WERI-Rb-1 (cell line): ENCODE measurements at regions not wholly inside any gene's neighbourhood (a gene's known extent, or its start where the extent isn't known, plus 50 kb on each side); places are given as distances from the start of the nearest gene placed in this dataset.

Experiments used
- DNase-seq: peaks from one replicate; pipeline ENCODE4 v3.0.0-alpha.2; 2020
- H3K27ac ChIP-seq: fragments of 250-450 bp; sonication (Bioruptor Pico); 2 replicates; pipeline ENCODE4 v1.5.1; 2020; ENCODE audit warnings: mild to moderate bottlenecking, moderate library complexity
- H3K27me3 ChIP-seq: fragments of 250-450 bp; sonication (Bioruptor Pico); 2 replicates; pipeline ENCODE4 v1.5.1; 2021; ENCODE audit warnings: mild to moderate bottlenecking, low read depth, moderate library complexity; ENCODE audit not compliant: insufficient read depth, severe bottlenecking
- H3K36me3 ChIP-seq: fragments of 250-450 bp; sonication (Bioruptor Pico); 2 replicates; pipeline ENCODE4 v1.5.1; 2020; ENCODE audit warnings: mild to moderate bottlenecking, moderate library complexity
- H3K4me3 ChIP-seq: 2 replicates; pipeline ENCODE4 v1.5.1; 2011; ENCODE audit warnings: low read depth, mild to moderate bottlenecking, control low read depth, low read length
- H3K9me3 ChIP-seq: fragments of 250-450 bp; sonication (Bioruptor Pico); 2 replicates; pipeline ENCODE4 v1.5.1; 2021; ENCODE audit warnings: mild to moderate bottlenecking, moderate library complexity; ENCODE audit not compliant: severe bottlenecking
- CTCF ChIP-seq: IDR thresholded peaks from 2 replicates; pipeline ENCODE4 v1.5.1; 2011; ENCODE audit warnings: low read depth, mild to moderate bottlenecking, control low read depth, inconsistent platforms, low read length

GRCh38 chr9:27625751-27626150 is 52.5 kb upstream of the C9orf72 start:
- DNase-seq = no peak
- Histone ChIP-seq H3K27me3 (no peaks in the 10 kb centered on the region), H3K4me3 (no peak overlapping the region), H3K36me3 (no peaks in the 10 kb centered on the region), H3K9me3 (no peaks in the 10 kb centered on the region), H3K27ac (no peak overlapping the region)
- no peak for TF ChIP-seq CTCF

- Histone ChIP-seq H3K9me3 (no peaks in the 10 kb centered on the region), H3K27me3 (no peaks in the 10 kb centered on the region), H3K27ac (no peak overlapping the region), H3K4me3 (no peak overlapping the region), H3K36me3 (no peaks in the 10 kb centered on the region)
- DNase-seq = no peak
- no peak for TF ChIP-seq CTCF
Measured at GRCh38 chr9:27626244-27627187, 53.2 kb upstream of the C9orf72 start.

- no peak overlapping the region for H3K4me3 ChIP-seq
- no peaks in the 10 kb centered on the region for H3K36me3 ChIP-seq
- no peak for DNase-seq
- TF ChIP-seq CTCF = no peak
- H3K27me3 ChIP-seq = no peaks in the 10 kb centered on the region
- H3K27ac ChIP-seq = no peak overlapping the region
- H3K9me3 ChIP-seq = no peaks in the 10 kb centered on the region
Measured at GRCh38 chr9:27627188-27627564, 53.9 kb upstream of the C9orf72 start.

GRCh38 chr9:27628311-27628710 is 55.0 kb upstream of the C9orf72 start:
- Histone ChIP-seq H3K36me3 (no peaks in the 10 kb centered on the region), H3K9me3 (no peaks in the 10 kb centered on the region), H3K27me3 (no peaks in the 10 kb centered on the region), H3K4me3 (no peak overlapping the region), H3K27ac (no peak overlapping the region)
- no peak for DNase-seq
- no peak for TF ChIP-seq CTCF

GRCh38 chr9:27629425-27629824 is 56.1 kb upstream of the C9orf72 start:
- no peaks in the 10 kb centered on the region for H3K9me3 ChIP-seq
- no peak for DNase-seq
- H3K4me3 ChIP-seq = no peak overlapping the region
- no peak overlapping the region for H3K27ac ChIP-seq
- no peaks in the 10 kb centered on the region for H3K27me3 ChIP-seq
- H3K36me3 ChIP-seq = no peaks in the 10 kb centered on the region
- TF ChIP-seq CTCF = no peak

GRCh38 chr9:27632254-27632653 is 59.0 kb upstream of the C9orf72 start:
- Histone ChIP-seq H3K4me3 (no peak overlapping the region), H3K27ac (no peak overlapping the region), H3K36me3 (no peaks in the 10 kb centered on the region), H3K27me3 (no peaks in the 10 kb centered on the region), H3K9me3 (no peaks in the 10 kb centered on the region)
- DNase-seq = no peak
- TF ChIP-seq CTCF = no peak
